HG02798 (cell line): ENCODE measurements at regions not wholly inside any gene's neighbourhood (a gene's known extent, or its start where the extent isn't known, plus 50 kb on each side); places are given as distances from the start of the nearest gene placed in this dataset.
"Not testable (repeated sequence)": the region's sequence is repeated elsewhere in the genome, so short reads cannot be mapped to it uniquely, and the experiment has no call there.

Experiments
- ATAC-seq: cut with Tn5 transposase; IDR thresholded peaks from one replicate; pipeline ENCODE4 v1.9.1; 2021; ENCODE audit warnings: mild to moderate bottlenecking; ENCODE audit not compliant: unreplicated experiment, poor library complexity

DNA sequence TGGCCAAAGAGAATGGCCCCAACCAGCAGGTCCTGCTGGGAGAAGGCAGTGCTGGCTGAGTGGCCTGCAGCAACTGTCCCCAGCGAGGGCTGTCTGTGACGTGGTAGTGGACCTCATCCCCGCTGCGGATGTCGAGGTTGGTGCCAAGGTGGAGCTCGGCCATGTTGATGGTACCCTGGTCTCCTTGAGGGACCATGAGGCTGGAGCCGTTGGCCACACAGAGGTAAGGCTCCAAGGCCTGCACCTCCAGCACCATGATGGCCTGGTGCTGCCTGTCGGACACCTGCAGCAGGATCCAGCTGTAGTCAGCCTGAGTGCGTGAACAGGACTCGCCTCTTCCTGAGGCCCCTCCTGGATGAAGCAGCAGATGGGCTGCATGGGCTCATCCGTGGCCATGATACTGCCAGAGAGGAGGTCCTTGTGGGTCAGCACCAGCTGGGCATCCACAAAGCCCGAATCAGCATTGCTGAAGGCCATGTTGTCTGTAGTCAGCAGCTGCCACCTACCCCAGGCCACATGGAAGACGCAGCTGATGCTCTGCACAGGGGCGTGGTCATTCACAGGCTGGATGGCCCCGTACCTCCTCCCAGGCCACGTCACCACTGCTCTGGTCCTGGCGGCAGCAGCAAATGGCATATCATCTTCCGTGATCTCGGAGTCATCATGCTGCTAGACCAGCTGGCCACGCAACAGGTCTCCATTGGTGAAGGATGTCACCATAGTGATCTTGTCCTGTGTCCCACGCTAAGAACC, 167.5 kb downstream of the GOLGA6L4 start:
- no peak for ATAC-seq

GRCh38 chr15:84409357-84409756, 173.8 kb downstream of the GOLGA6L4 start:
- not testable (repeated sequence) for ATAC-seq

GRCh38 chr15:84421513-84422181, 179.2 kb upstream of the ZSCAN2 start:
- ATAC-seq: not testable (repeated sequence)

- ATAC-seq: not testable (repeated sequence)
Measured at GRCh38 chr15:84425327-84425726, 175.5 kb upstream of the ZSCAN2 start.

- not testable (repeated sequence) for ATAC-seq
Measured at GRCh38 chr15:84473305-84473877, 127.4 kb upstream of the ZSCAN2 start.

- not testable (repeated sequence) for ATAC-seq
Measured at GRCh38 chr15:84476364-84477033, 124.3 kb upstream of the ZSCAN2 start.

- peak; percentile 84 for ATAC-seq
Measured at GRCh38 chr15:84477550-84477949, 123.3 kb upstream of the ZSCAN2 start.

- ATAC-seq: not testable (repeated sequence)
Measured at GRCh38 chr15:84480174-84480681, 120.6 kb upstream of the ZSCAN2 start.

- not testable (repeated sequence) for ATAC-seq
Measured at GRCh38 chr15:84483859-84484258, 117.0 kb upstream of the ZSCAN2 start.

DNA sequence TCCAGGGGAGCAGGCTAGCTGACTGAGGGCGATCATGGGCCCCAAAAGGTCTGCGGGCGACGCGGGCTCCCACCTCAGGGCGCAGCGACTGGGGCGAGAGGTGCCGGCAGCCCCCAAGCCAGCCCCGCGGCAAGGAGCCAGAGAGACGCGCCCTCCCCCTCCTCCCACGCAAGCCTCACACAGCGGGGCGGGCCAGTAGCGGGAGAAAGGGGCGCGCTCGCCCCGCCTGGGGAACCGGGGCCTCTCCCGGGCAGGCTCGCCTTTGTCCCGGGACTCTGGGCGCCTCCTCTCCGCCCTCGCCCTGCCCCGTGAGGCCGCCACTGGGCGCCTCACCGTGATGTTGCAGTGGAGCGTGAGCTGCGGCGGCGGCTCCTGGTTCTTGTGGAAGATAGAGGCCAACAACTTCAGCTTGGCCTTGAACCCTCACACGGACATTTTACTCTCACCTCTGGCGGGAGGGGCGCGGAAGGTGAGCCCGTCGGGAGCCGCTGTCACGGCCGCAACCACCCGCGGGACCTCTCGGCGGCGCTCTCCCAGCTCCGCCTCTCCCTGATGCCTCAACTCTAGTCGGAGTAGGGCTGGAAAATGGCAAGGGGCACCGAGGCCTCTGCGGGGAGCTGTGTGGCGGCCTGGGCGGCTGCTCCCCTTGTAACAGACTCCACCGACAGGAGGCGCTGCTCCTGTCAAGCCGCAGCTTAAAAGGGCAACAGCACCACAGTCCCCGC, 100.5 kb upstream of the ZSCAN2 start:
- not testable (repeated sequence) for ATAC-seq

DNA sequence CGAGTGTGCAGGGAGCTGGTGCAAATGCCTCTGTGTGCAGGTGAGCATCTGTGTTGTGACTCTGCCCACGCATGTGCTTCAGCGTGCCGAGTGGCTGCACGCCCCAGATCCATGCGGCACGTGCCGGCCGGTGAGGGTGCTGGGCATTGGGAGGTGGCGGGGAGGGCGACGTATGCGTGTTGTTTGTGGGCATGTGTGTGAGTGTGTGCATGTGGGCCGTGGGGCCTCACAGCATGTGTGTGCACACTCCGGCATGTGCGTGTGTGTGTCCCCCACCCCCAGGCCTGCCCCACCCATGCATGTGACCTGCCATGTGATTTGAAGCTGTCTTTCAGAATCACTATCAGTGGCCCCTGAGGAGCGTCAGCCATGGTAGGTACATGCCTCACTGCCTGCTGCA, 97.7 kb upstream of the ZSCAN2 start:
- not testable (repeated sequence) for ATAC-seq

- ATAC-seq: not testable (repeated sequence)
Measured at GRCh38 chr15:84505552-84505951, 95.3 kb upstream of the ZSCAN2 start.

GRCh38 chr15:84512324-84512723, 88.5 kb upstream of the ZSCAN2 start:
- not testable (repeated sequence) for ATAC-seq

DNA sequence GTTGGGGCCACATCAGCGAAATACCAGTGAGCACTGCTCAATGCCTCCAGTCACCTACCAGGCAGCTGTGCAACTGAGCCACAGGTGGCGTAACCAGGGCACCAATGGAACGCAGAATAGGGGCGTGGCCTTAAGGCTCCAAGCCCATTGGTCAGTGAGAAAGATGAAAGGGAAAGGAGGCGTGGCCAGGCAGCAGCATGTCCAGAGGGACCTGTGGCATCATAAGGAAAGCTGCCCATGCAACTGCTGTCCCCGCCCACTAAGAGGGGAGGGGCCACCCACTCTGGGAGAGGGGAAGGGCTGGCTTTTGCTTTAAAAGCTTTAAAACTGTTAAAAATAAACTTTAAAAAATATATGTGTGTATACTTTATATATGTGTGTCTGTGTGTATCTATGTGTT, 84.0 kb upstream of the ZSCAN2 start:
- not testable (repeated sequence) for ATAC-seq

DNA sequence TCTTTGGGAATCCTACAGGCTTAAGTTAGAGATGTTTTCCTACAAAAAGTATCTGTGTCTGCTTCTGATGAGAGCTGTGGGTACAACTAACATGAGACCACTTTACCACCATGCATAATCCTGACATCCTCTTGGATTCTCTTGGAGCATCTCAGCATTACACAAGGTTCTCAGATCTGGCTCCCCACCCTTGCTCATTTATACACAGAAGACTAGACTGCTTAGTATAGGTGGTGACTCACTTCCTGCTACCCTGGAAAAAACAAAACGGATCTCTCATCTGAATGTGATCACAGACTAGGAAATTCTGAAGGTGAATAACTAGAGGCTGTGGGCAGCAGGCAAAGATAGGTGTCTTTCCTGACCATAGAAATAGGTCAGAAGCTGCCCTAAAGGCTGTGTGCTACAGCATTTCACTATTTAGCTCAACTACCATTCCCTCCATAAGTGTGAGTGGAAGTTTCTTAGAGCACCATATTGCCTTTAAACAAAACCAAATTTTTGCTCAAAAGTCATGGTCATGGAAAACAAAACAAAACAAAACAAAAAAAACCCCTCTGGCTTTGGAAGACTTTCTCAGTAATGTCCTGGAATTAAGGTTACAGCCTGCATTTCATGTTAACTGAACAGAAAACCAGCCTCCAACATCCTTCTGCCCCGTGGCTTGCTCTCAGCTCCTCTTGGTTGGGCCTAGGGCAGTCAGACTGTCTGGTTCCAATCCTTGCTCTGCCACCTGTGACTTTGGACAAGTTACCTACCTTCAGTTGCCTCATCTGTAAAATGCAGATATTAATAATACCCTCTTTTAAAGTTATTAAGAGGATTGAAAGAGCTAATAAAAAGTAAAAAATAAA, 75.1 kb upstream of the ZSCAN2 start:
- not testable (repeated sequence) for ATAC-seq

DNA sequence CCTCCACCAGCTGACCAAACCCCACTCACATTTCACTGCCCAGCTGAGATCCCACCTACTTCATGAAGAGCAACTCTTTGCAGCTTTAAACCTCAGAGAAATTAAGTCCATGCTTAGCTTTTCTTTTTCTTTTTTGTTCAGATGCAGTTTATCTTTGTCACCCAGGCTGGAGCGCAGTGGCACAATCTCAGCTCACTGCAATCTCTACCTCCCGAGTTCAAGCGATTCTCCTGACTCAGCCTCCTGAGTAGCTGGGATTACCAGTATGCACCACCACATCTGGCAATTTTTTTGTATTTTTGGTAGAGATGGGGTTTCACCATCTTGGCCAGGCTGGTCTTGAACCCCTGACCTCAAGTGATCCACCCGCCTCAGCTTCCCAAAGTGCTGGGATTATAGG, 70.1 kb upstream of the ZSCAN2 start:
- not testable (repeated sequence) for ATAC-seq

DNA sequence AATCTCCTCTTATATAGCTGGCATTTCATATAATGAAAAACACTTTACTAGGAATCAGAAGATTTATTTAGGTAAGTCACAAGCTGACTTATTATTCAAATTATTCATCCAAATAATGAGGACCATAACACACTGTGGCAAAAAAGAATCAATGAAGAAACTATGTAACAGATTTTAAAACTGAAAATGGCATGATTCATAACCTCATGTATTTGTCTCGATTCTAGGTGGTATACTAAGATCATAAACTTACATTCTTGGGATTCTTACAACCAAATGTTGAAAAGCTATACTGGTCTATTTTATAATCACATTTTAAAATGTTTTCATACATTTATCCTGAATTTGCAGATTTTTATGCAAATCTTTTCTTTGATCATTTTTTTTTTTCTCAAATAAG, 69.6 kb upstream of the ZSCAN2 start:
- not testable (repeated sequence) for ATAC-seq

DNA sequence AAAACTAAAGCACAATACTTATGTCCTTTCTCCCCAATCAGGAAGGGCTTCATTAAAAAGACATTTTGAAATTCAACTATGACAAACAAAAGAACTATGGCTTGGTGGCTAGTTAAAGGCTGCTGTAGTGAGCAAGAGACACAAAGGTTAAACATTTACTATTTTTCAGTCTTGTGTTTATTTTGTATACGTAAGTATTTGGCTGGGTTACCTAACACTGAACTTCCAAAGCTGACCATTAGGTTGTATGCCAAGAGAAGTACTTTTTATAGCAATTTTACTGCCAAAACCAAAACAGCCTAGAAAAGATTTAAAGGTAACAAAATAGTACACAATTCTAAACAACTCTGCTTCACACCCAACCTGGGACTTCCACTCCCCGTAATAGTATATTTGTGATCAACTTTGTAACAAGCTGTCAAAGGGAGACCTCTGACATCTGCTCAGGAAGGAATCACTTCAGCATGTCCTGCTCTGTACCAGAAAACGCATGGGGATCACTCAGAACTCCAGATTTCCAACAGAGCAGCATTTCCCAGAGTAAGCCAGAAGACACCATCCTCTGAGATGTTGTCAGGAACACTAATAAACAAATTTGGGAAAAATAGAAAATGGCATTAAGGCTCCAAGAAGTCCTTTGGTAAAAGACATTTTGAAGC, 69.0 kb upstream of the ZSCAN2 start:
- ATAC-seq: not testable (repeated sequence)
